Neural cell (in vitro differentiated cells): ENCODE measurements at regions not wholly inside any gene's neighbourhood (a gene's known extent, or its start where the extent isn't known, plus 50 kb on each side); places are given as distances from the start of the nearest gene placed in this dataset.
"Not testable (repeated sequence)": the region's sequence is repeated elsewhere in the genome, so short reads cannot be mapped to it uniquely, and the experiment has no call there.

ENCODE experiments used
- CTCF ChIP-seq: fragments of 450-650 bp; IDR thresholded peaks from 2 replicates; pipeline ENCODE4 v1.5.1; 2014; ENCODE audit warnings: antibody characterized with exemption, mild to moderate bottlenecking, moderate library complexity; ENCODE audit not compliant: poor library complexity, severe bottlenecking
- MXI1 ChIP-seq: fragments of 450-650 bp; conservative IDR thresholded peaks from 2 replicates; pipeline ENCODE4 v1.6.1; 2014; ENCODE audit warnings: antibody characterized with exemption, mild to moderate bottlenecking; ENCODE audit not compliant: poor library complexity, severe bottlenecking
- POLR2AphosphoS5 ChIP-seq: IDR thresholded peaks from 2 replicates; pipeline ENCODE4 v1.6.1; 2012
- SMC3 ChIP-seq: fragments of 450-650 bp; conservative IDR thresholded peaks from 2 replicates; pipeline ENCODE4 v1.6.1; 2014; ENCODE audit warnings: antibody characterized with exemption, mild to moderate bottlenecking, moderate library complexity; ENCODE audit not compliant: poor library complexity

GRCh38 chr2:132365963-132366362 lies 50.6 kb upstream of the GPR39 start:
- not testable (repeated sequence) for TF ChIP-seq CTCF, POLR2AphosphoS5, SMC3, MXI1
